Transverse colon (tissue), 4 donors: ENCODE measurements at regions not wholly inside any gene's neighbourhood (a gene's known extent, or its start where the extent isn't known, plus 50 kb on each side); places are given as distances from the start of the nearest gene placed in this dataset.

Experiments
- CTCF ChIP-seq, 5 experiments: fragments of 200-600 bp in 3 of 5; fragments of 450-650 bp in 2 of 5; sonication (generic) in 3 of 5; IDR thresholded peaks; 1 replicate in 2 of 5; 2 replicates in 3 of 5; pipeline ENCODE4 v1.5.1; 2016 to 2017; ENCODE audit warnings: antibody characterized with exemption in 5 of 5, inconsistent platforms in 3 of 5, mild to moderate bottlenecking in 2 of 5, moderate library complexity in 1 of 5
- EP300 ChIP-seq: sonication (generic); formaldehyde crosslinking; IDR thresholded peaks from one replicate; pipeline ENCODE4 v1.6.1; 2017; ENCODE audit warnings: antibody characterized with exemption, low read depth
- POLR2A ChIP-seq: fragments of 450-650 bp; IDR thresholded peaks from one replicate; pipeline ENCODE4 v1.6.1; 2016; ENCODE audit warnings: antibody characterized with exemption, mild to moderate bottlenecking, moderate library complexity
- POLR2AphosphoS5 ChIP-seq, 3 donors: sonication (generic); formaldehyde crosslinking; IDR thresholded peaks; one replicate each; pipeline ENCODE4 v1.6.1; 2016; ENCODE audit warnings: antibody characterized with exemption in 3 of 3

DNA sequence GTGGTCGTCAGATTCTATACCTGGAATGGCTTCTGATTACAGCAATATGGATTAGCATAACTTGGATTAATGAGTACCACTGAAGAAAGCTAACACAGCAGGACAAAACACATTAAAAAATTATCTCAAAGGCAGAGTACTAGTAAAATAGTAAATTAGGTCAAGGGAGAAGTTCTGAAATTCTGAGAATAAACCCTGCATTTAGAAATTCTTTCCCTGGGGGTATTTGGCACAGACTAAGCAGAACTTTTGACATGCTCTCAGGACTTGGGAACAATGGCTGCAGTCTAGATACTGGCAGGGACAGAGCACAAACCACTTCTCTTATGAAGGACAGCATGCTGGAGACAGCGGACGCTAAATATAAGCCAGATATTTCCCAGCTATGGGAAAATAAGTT, 85.6 kb upstream of the GRIA4 start:
- TF ChIP-seq POLR2A, result no peak
- no peak for TF ChIP-seq CTCF (IDR thresholded peaks at IDR 0.05)
- TF ChIP-seq EP300, result no peak
- TF ChIP-seq POLR2AphosphoS5 (IDR thresholded peaks at IDR 0.05), result no peak
